ENCODE measurements at regions not wholly inside any gene's neighbourhood (a gene's known extent, or its start where the extent isn't known, plus 50 kb on each side); places are given as distances from the start of the nearest gene placed in this dataset.

- Histone ChIP-seq H3K27me3 (replicated peaks; ENCODE audit: control insufficient read depth, insufficient read depth, low read length) (no peaks in the 10 kb centered on the region), H3K36me3 (ENCODE audit: control insufficient read depth, insufficient read depth, low read length) (no peaks in the 10 kb centered on the region), H3K4me3 (replicated peaks; ENCODE audit: low read depth, low read length) (no peak overlapping the region)
- no peak for TF ChIP-seq CTCF (IDR thresholded peaks at IDR 0.05; ENCODE audit: insufficient read depth, low read length, poor library complexity, severe bottlenecking)
- DNase-seq (ENCODE audit: extremely low read depth, insufficient read length), result no peak
Measured at GRCh38 chr18:60153376-60153775, 219.2 kb downstream of the MC4R start.

DNA sequence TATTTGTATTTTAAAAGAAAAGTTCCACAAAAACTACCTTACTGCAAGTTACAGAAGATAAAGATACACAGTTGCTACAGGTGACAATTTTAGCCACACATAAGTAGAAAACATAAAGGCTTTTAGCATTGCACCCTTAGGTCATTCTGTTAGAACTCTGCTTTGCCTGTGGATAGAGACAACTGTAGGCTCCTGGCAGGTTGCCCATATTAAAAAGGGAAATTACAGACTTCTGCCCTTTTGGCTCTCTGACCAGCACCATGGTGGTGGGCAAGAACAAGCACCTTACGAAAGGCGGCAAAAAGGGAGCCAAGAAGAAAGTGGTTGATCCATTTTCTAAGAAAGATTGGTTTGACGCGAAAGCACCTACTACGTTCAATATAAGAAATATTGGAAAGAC, 223.3 kb downstream of the MC4R start:
- Histone ChIP-seq H3K27me3 (replicated peaks; ENCODE audit: control insufficient read depth, insufficient read depth, low read length) (no peaks in the 10 kb centered on the region), H3K4me3 (replicated peaks; ENCODE audit: low read depth, low read length) (no peak overlapping the region), H3K36me3 (ENCODE audit: control insufficient read depth, insufficient read depth, low read length) (no peaks in the 10 kb centered on the region)
- TF ChIP-seq CTCF (IDR thresholded peaks at IDR 0.05; ENCODE audit: insufficient read depth, low read length, poor library complexity, severe bottlenecking), result no peak
- no peak for DNase-seq (ENCODE audit: extremely low read depth, insufficient read length)

GRCh38 chr18:60147323-60147722, 225.3 kb downstream of the MC4R start:
- no peaks in the 10 kb centered on the region for H3K27me3 ChIP-seq (replicated peaks; ENCODE audit: control insufficient read depth, insufficient read depth, low read length)
- no peak overlapping the region for H3K4me3 ChIP-seq (replicated peaks; ENCODE audit: low read depth, low read length)
- no peaks in the 10 kb centered on the region for H3K36me3 ChIP-seq (ENCODE audit: control insufficient read depth, insufficient read depth, low read length)
- no peak for DNase-seq (ENCODE audit: extremely low read depth, insufficient read length)
- no peak for TF ChIP-seq CTCF (IDR thresholded peaks at IDR 0.05; ENCODE audit: insufficient read depth, low read length, poor library complexity, severe bottlenecking)

GRCh38 chr18:60146220-60146960, 226.2 kb downstream of the MC4R start:
- H3K4me3 ChIP-seq (replicated peaks; ENCODE audit: low read depth, low read length), result no peak overlapping the region
- no peak for DNase-seq (ENCODE audit: extremely low read depth, insufficient read length)
- TF ChIP-seq CTCF (IDR thresholded peaks at IDR 0.05; ENCODE audit: insufficient read depth, low read length, poor library complexity, severe bottlenecking), result no peak

GRCh38 chr18:60145776-60146175, 226.8 kb downstream of the MC4R start:
- DNase-seq (ENCODE audit: extremely low read depth, insufficient read length), result no peak
- no peaks in the 10 kb centered on the region for H3K36me3 ChIP-seq (ENCODE audit: control insufficient read depth, insufficient read depth, low read length)
- TF ChIP-seq CTCF (IDR thresholded peaks at IDR 0.05; ENCODE audit: insufficient read depth, low read length, poor library complexity, severe bottlenecking), result no peak
- no peaks in the 10 kb centered on the region for H3K27me3 ChIP-seq (replicated peaks; ENCODE audit: control insufficient read depth, insufficient read depth, low read length)
- no peak overlapping the region for H3K4me3 ChIP-seq (replicated peaks; ENCODE audit: low read depth, low read length)

More at GRCh38 chr18:60146220-60146960, 226.2 kb downstream of the MC4R start:
- H3K36me3 ChIP-seq (ENCODE audit: control insufficient read depth, insufficient read depth, low read length), result no peaks in the 10 kb centered on the region
- H3K27me3 ChIP-seq (replicated peaks; ENCODE audit: control insufficient read depth, insufficient read depth, low read length), result no peaks in the 10 kb centered on the region

DNA sequence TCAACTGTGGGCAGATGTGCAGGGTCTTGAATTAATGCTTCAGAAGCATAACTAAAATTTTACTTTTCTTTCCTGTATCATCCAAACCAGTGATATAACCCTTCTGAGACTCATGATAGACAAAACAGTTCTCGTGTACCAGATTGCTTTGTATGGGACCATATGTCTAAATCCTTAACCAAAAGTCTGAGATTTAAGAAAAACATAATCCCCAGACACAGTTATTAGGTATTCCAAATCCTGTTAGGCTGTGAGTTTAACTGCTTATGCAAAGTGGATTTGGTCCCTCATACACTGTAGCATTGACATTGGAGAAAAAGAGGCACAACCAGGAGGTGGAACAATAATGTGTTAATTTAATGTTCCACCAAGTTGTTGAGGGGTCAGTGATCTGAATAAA, 235.0 kb downstream of the PMAIP1 start:
- Histone ChIP-seq H3K4me3 (replicated peaks; ENCODE audit: low read depth, low read length) (no peak overlapping the region), H3K27me3 (replicated peaks; ENCODE audit: control insufficient read depth, insufficient read depth, low read length) (no peaks in the 10 kb centered on the region), H3K36me3 (ENCODE audit: control insufficient read depth, insufficient read depth, low read length) (no peaks in the 10 kb centered on the region)
- TF ChIP-seq CTCF (IDR thresholded peaks at IDR 0.05; ENCODE audit: insufficient read depth, low read length, poor library complexity, severe bottlenecking), result no peak
- DNase-seq (ENCODE audit: extremely low read depth, insufficient read length), result no peak

All from GM06990 (cell line).